Uterus (tissue), 2 donors: ENCODE measurements at regions not wholly inside any gene's neighbourhood (a gene's known extent, or its start where the extent isn't known, plus 50 kb on each side); places are given as distances from the start of the nearest gene placed in this dataset.

Experiments used
- POLR2A ChIP-seq, 2 donors: fragments of 450-650 bp; IDR thresholded peaks; one replicate each; pipeline ENCODE4 v1.6.1; 2016; ENCODE audit warnings: antibody characterized with exemption in 2 of 2, mild to moderate bottlenecking in 1 of 2, moderate library complexity in 1 of 2
- TF ChIP-seq, protein P1 (sequence below), 4 experiments: fragments of 200-600 bp in 2 of 4; fragments of 450-650 bp in 2 of 4; sonication (generic) in 2 of 4; IDR thresholded peaks; one replicate each; pipeline ENCODE4 v1.5.1; 2016 to 2019; ENCODE audit warnings: antibody characterized with exemption in 4 of 4, mild to moderate bottlenecking in 2 of 4, moderate library complexity in 1 of 4

DNA sequence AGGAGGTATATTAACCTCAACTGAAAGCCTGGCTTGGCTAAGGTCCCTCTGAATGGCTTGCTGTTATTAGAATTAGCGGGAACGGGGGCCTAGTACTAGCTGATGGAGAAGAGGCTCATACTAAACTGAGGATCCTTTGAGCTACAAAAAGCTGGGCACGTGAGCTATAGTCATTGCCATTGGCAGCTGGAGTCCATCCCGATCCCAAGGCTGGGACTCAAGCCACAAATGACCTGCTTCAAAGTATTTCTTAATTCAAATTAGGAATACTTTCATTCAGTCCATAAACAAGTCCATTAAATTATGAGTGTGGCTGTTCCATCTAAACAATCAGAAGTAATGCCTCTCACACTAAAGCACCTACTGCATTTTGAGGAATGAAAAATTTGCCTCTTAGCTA is 114.5 kb downstream of the DACT1 start:
- TF ChIP-seq POLR2A (IDR thresholded peaks at IDR 0.05): no peak
- TF ChIP-seq, protein P1, sequence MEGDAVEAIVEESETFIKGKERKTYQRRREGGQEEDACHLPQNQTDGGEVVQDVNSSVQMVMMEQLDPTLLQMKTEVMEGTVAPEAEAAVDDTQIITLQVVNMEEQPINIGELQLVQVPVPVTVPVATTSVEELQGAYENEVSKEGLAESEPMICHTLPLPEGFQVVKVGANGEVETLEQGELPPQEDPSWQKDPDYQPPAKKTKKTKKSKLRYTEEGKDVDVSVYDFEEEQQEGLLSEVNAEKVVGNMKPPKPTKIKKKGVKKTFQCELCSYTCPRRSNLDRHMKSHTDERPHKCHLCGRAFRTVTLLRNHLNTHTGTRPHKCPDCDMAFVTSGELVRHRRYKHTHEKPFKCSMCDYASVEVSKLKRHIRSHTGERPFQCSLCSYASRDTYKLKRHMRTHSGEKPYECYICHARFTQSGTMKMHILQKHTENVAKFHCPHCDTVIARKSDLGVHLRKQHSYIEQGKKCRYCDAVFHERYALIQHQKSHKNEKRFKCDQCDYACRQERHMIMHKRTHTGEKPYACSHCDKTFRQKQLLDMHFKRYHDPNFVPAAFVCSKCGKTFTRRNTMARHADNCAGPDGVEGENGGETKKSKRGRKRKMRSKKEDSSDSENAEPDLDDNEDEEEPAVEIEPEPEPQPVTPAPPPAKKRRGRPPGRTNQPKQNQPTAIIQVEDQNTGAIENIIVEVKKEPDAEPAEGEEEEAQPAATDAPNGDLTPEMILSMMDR (IDR thresholded peaks at IDR 0.05): no peak
